Sciatic nerve (tissue), 2 donors: ENCODE measurements at regions not wholly inside any gene's neighbourhood (a gene's known extent, or its start where the extent isn't known, plus 50 kb on each side); places are given as distances from the start of the nearest gene placed in this dataset.
A peak's percentile ranks its signal among the peaks of the same experiment; 100 is the strongest.
"Not testable (repeated sequence)": the region's sequence is repeated elsewhere in the genome, so short reads cannot be mapped to it uniquely, and the experiment has no call there.

Experiments used
- ATAC-seq: fragments of 200-7000 bp; cut with Tn5 transposase; one replicate; pipeline ENCODE4 v1.9.1; 2020; ENCODE audit warnings: mild to moderate bottlenecking, moderate library complexity
- DNase-seq: peaks from one replicate; pipeline ENCODE4 v3.0.0-alpha.2; 2020; ENCODE audit warnings: low spot score
- intact Hi-C: fragments of 100-400 bp; cut with DNase I; formaldehyde crosslinking; loops from one replicate; pipeline ENCODE4 v1.14.2; 2022
- donor health status: DM: no; HTN: no; CAD: no.
- donor health status: DM: no; HTN: no; CAD: no.

- ATAC-seq, result no peak
- DNase-seq, result no peak
- intact Hi-C loops, result no loop called here
Measured at GRCh38 chr5:13382232-13382631, 562.3 kb downstream of the DNAH5 start.

- peak; percentile 40 for ATAC-seq
- intact Hi-C loops, result no loop called here
- DNase-seq, result no peak
Measured at GRCh38 chr5:13378091-13378490, 566.4 kb downstream of the DNAH5 start.

- ATAC-seq, result no peak
- intact Hi-C loops, result no loop called here
Measured at GRCh38 chr5:13359344-13359743, 585.1 kb downstream of the DNAH5 start.

GRCh38 chr5:13358342-13358741, 586.1 kb downstream of the DNAH5 start:
- no peak for ATAC-seq
- DNase-seq, result no peak
- intact Hi-C loops, result no loop called here

More at GRCh38 chr5:13359344-13359743, 585.1 kb downstream of the DNAH5 start:
- DNase-seq, result no peak

GRCh38 chr5:13357929-13358328, 586.6 kb downstream of the DNAH5 start:
- intact Hi-C loops, result no loop called here
- no peak for ATAC-seq
- DNase-seq, result no peak

- ATAC-seq (no peak), DNase-seq (no peak)
- intact Hi-C loops, result no loop called here
Measured at GRCh38 chr5:13356226-13356625, 588.3 kb downstream of the DNAH5 start.

- intact Hi-C loops, result no loop called here
- DNase-seq, result no peak
- no peak for ATAC-seq
Measured at GRCh38 chr5:13354611-13355010, 589.9 kb downstream of the DNAH5 start.

GRCh38 chr5:13350767-13351166, 593.7 kb downstream of the DNAH5 start:
- DNase-seq (no peak), ATAC-seq (no peak)
- intact Hi-C loops, result no loop called here

GRCh38 chr5:13348568-13348967, 595.9 kb downstream of the DNAH5 start:
- ATAC-seq (no peak), DNase-seq (no peak)
- intact Hi-C loops, result no loop called here

- ATAC-seq (no peak), DNase-seq (no peak)
- intact Hi-C loops, result no loop called here
Measured at GRCh38 chr5:13346401-13346800, 598.1 kb downstream of the DNAH5 start.

GRCh38 chr5:13339093-13339492, 605.4 kb downstream of the DNAH5 start:
- no peak for ATAC-seq
- DNase-seq, result no peak
- intact Hi-C loops, result no loop called here

GRCh38 chr5:13335026-13335425, 609.5 kb downstream of the DNAH5 start:
- DNase-seq, ATAC-seq, intact Hi-C loops: not testable (repeated sequence)

- no peak for ATAC-seq
- no peak for DNase-seq
- intact Hi-C loops, result no loop called here
Measured at GRCh38 chr5:13331585-13331984, 612.9 kb downstream of the DNAH5 start.

- ATAC-seq (no peak), DNase-seq (no peak)
- intact Hi-C loops, result no loop called here
Measured at GRCh38 chr5:13328316-13328715, 616.2 kb downstream of the DNAH5 start.

- ATAC-seq, result no peak
- intact Hi-C loops, result no loop called here
Measured at GRCh38 chr5:13325765-13326164, 618.7 kb downstream of the DNAH5 start.

GRCh38 chr5:13322769-13323168, 621.7 kb downstream of the DNAH5 start:
- ATAC-seq, result no peak
- intact Hi-C loops, result no loop called here
- no peak for DNase-seq

More at GRCh38 chr5:13325765-13326164, 618.7 kb downstream of the DNAH5 start:
- no peak for DNase-seq

GRCh38 chr5:13317654-13318053, 626.8 kb downstream of the DNAH5 start:
- intact Hi-C loops, result no loop called here
- DNase-seq (no peak), ATAC-seq (no peak)

GRCh38 chr5:13316176-13316575, 628.3 kb downstream of the DNAH5 start:
- no peak for DNase-seq
- no peak for ATAC-seq
- intact Hi-C loops, result no loop called here

GRCh38 chr5:13307480-13307879, 637.0 kb downstream of the DNAH5 start:
- intact Hi-C loops, result no loop called here
- DNase-seq (no peak), ATAC-seq (no peak)

GRCh38 chr5:13303445-13303844, 641.0 kb downstream of the DNAH5 start:
- DNase-seq (no peak), ATAC-seq (no peak)
- intact Hi-C loops, result no loop called here

- intact Hi-C loops, result no loop called here
- DNase-seq, result no peak
- ATAC-seq, result no peak
Measured at GRCh38 chr5:13278811-13279210, 665.7 kb downstream of the DNAH5 start.

- DNase-seq, result no peak
- ATAC-seq, result no peak
- intact Hi-C loops, result no loop called here
Measured at GRCh38 chr5:13278148-13278547, 666.3 kb downstream of the DNAH5 start.
